Lung (tissue), 11 donors: ENCODE measurements at regions not wholly inside any gene's neighbourhood (a gene's known extent, or its start where the extent isn't known, plus 50 kb on each side); places are given as distances from the start of the nearest gene placed in this dataset.
"Not testable (repeated sequence)": the region's sequence is repeated elsewhere in the genome, so short reads cannot be mapped to it uniquely, and the experiment has no call there.

ENCODE experiments used
- ATAC-seq: fragments of 200-7000 bp; cut with Tn5 transposase; one replicate; pipeline ENCODE4 v1.9.1; 2020; ENCODE audit warnings: moderate number of reproducible peaks; ENCODE audit not compliant: insufficient read depth, low FRiP score
- DNase-seq, 3 donors: peaks; one replicate each; pipeline ENCODE4 v3.0.0-alpha.2; 2013 to 2017
- H3K27ac ChIP-seq, 2 donors: one replicate each; pipeline ENCODE4 v1.5.1; 2013; ENCODE audit warnings: mild to moderate bottlenecking in 2 of 2, moderate library complexity in 2 of 2, control low read depth in 1 of 2, inconsistent platforms in 1 of 2, low read depth in 1 of 2, low read length in 1 of 2
- H3K27me3 ChIP-seq, 3 donors: one replicate each; pipeline ENCODE4 v1.5.1; 2013; ENCODE audit warnings: low read length in 2 of 3; ENCODE audit not compliant: control insufficient read depth in 3 of 3, insufficient read depth in 3 of 3
- H3K36me3 ChIP-seq, 4 donors: one replicate each; pipeline ENCODE4 v1.5.1; 2013; ENCODE audit warnings: low read length in 4 of 4, mild to moderate bottlenecking in 1 of 4, moderate library complexity in 1 of 4; ENCODE audit not compliant: control insufficient read depth in 4 of 4, insufficient read depth in 4 of 4
- H3K4me1 ChIP-seq, 5 donors: one replicate each; pipeline ENCODE4 v1.5.1; 2013; ENCODE audit warnings: low read length in 5 of 5, mild to moderate bottlenecking in 2 of 5, moderate library complexity in 1 of 5; ENCODE audit not compliant: control insufficient read depth in 5 of 5, insufficient read depth in 5 of 5
- H3K4me3 ChIP-seq: one replicate; pipeline ENCODE4 v1.5.1; 2013; ENCODE audit warnings: mild to moderate bottlenecking, control low read depth, moderate library complexity
- H3K9ac ChIP-seq, 2 donors: one replicate each; pipeline ENCODE4 v1.5.1; 2013; ENCODE audit warnings: low read length in 2 of 2, control low read depth in 1 of 2; ENCODE audit not compliant: insufficient read depth in 1 of 2
- H3K9me3 ChIP-seq, 4 donors: one replicate each; pipeline ENCODE4 v1.5.1; 2013; ENCODE audit warnings: low read length in 3 of 4, mild to moderate bottlenecking in 1 of 4, moderate library complexity in 1 of 4; ENCODE audit not compliant: control insufficient read depth in 4 of 4, insufficient read depth in 3 of 4
- CTCF ChIP-seq: IDR thresholded peaks from 2 replicates; pipeline ENCODE4 v1.5.1; 2012; ENCODE audit warnings: mild to moderate bottlenecking; ENCODE audit errors: control extremely low read depth, extremely low read depth
- WGBS, 2 donors: extraction: QIAGEN DNeasy Blood & Tissue Kit; methylation state at CpG; one replicate each; pipeline ENCODE4 v1.1.7; 2013; 5-methylcytosine and 5-hydroxymethylcytosine counted together
- donor health status: control.
- donor health status: control.
- donor health status: Bipolar disorder and iron deficiency.
- donor health status: healthy.
- donor health status: DM: yes; HTN: yes; CAD: no.

- Histone ChIP-seq H3K4me3 (no peak overlapping the region), H3K9ac (no peak overlapping the region), H3K36me3 (no peaks in the 10 kb centered on the region), H3K9me3 (peaks cover 0 to 23% (median 3%) of the 10 kb centered on the region in 4 donors), H3K4me1 (no peaks in the 10 kb centered on the region), H3K27me3 (no peaks in the 10 kb centered on the region), H3K27ac (no peak overlapping the region)
- ATAC-seq: no peak
- no peak for DNase-seq
- TF ChIP-seq CTCF: no peak
- 75 to 79% methylated on average over 5 of the region's 5 CpGs for WGBS, 2 donors
These were observed 1081.6 kb downstream of the TYW1 start for GRCh38 chr7:68078157-68078710.

GRCh38 chr7:68082066-68082960, 1085.7 kb downstream of the TYW1 start:
- not testable (repeated sequence) for H3K9ac ChIP-seq, DNase-seq, H3K4me1 ChIP-seq, H3K27me3 ChIP-seq, H3K4me3 ChIP-seq, H3K27ac ChIP-seq, H3K36me3 ChIP-seq, ATAC-seq
- peaks cover 0 to 21% (median 6%) of the 10 kb centered on the region in 4 donors for H3K9me3 ChIP-seq
- 94% methylated on average over 49 to 54 of the region's 54 CpGs for WGBS, 2 donors

- not testable (repeated sequence) for H3K36me3 ChIP-seq, H3K27me3 ChIP-seq, DNase-seq, H3K4me1 ChIP-seq, H3K27ac ChIP-seq, H3K4me3 ChIP-seq, ATAC-seq, H3K9ac ChIP-seq
- H3K9me3 ChIP-seq: peaks cover 0 to 21% (median 6%) of the 10 kb centered on the region in 4 donors
- WGBS, 2 donors: 94 to 98% methylated on average over 43 to 44 of the region's 44 CpGs
These were observed 1086.5 kb downstream of the TYW1 start for GRCh38 chr7:68082961-68083657.

GRCh38 chr7:68087401-68087800, 1090.8 kb downstream of the TYW1 start:
- ATAC-seq: no peak
- Histone ChIP-seq H3K27ac (no peak overlapping the region), H3K27me3 (no peaks in the 10 kb centered on the region), H3K36me3 (no peaks in the 10 kb centered on the region), H3K4me3 (no peak overlapping the region), H3K9ac (no peak overlapping the region), H3K9me3 (peaks cover 0 to 11% (median 3%) of the 10 kb centered on the region in 4 donors), H3K4me1 (no peaks in the 10 kb centered on the region)
- DNase-seq: no peak
- WGBS, 2 donors: 92 to 93% methylated on average over 5 of the region's 5 CpGs
- TF ChIP-seq CTCF: no peak
